ENCODE measurements at regions not wholly inside any gene's neighbourhood (a gene's known extent, or its start where the extent isn't known, plus 50 kb on each side); places are given as distances from the start of the nearest gene placed in this dataset.

DNA sequence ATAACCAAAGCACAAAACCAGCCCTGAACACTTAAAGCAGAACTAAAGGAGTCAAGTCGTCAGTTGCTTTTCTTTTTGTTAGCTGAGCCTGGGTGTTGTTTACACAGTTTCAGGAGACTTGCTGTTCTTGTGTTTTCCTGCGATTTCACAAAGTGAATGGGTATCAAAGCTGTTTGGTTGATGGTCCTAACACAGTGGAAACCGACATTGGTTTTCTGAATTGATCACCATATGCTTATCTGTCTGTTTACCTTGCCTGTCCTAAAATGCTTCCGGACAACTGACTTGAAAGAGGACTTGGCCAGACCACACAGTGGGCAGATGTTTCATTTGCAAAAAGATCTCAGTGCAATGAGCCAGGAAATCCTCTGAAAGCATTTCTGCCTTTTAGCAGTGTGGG lies 676.4 kb downstream of the PRELID2 start:
- TF ChIP-seq, protein P1, sequence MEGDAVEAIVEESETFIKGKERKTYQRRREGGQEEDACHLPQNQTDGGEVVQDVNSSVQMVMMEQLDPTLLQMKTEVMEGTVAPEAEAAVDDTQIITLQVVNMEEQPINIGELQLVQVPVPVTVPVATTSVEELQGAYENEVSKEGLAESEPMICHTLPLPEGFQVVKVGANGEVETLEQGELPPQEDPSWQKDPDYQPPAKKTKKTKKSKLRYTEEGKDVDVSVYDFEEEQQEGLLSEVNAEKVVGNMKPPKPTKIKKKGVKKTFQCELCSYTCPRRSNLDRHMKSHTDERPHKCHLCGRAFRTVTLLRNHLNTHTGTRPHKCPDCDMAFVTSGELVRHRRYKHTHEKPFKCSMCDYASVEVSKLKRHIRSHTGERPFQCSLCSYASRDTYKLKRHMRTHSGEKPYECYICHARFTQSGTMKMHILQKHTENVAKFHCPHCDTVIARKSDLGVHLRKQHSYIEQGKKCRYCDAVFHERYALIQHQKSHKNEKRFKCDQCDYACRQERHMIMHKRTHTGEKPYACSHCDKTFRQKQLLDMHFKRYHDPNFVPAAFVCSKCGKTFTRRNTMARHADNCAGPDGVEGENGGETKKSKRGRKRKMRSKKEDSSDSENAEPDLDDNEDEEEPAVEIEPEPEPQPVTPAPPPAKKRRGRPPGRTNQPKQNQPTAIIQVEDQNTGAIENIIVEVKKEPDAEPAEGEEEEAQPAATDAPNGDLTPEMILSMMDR (IDR thresholded peaks at IDR 0.05): no peak
- no peak for TF ChIP-seq ZFX (IDR thresholded peaks at IDR 0.05; ENCODE audit: borderline replicate concordance)

Measured in 22Rv1 (cell line).